Stimulated activated CD4-positive, alpha-beta T cell treated with anti-CD3 and anti-CD28 coated beads, Interleukin-2, amount 100 ng/mL, for 48 hours (primary cell): ENCODE measurements at regions not wholly inside any gene's neighbourhood (a gene's known extent, or its start where the extent isn't known, plus 50 kb on each side); places are given as distances from the start of the nearest gene placed in this dataset.
A peak's percentile ranks its signal among the peaks of the same experiment; 100 is the strongest.

Source experiments
- DNase-seq, 2 donors: peaks; one replicate each; pipeline ENCODE4 v3.0.0-alpha.2; 2020

GRCh38 chrY:15415165-15415564, 890.8 kb downstream of the NLGN4Y start:
- no peak for DNase-seq

DNA sequence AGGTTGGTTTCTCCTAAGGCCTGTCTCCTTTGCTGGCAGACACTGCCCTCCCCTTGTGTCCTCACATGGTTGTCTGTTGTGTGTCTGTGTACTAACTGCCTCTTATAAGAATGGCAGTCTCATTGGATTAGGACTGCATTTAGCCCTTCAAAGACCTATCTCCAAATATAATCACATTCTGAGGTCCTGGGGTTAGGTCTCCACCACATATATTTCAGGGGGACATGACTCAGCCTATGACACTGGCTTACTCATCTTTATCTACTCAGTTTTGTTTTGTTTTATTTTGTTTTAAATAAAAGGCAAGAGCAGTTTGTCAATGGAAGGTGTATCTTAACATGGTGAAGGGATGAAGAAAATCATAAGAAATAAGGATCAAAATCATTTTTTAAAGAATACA, 894.3 kb downstream of the NLGN4Y start:
- no peak for DNase-seq

DNA sequence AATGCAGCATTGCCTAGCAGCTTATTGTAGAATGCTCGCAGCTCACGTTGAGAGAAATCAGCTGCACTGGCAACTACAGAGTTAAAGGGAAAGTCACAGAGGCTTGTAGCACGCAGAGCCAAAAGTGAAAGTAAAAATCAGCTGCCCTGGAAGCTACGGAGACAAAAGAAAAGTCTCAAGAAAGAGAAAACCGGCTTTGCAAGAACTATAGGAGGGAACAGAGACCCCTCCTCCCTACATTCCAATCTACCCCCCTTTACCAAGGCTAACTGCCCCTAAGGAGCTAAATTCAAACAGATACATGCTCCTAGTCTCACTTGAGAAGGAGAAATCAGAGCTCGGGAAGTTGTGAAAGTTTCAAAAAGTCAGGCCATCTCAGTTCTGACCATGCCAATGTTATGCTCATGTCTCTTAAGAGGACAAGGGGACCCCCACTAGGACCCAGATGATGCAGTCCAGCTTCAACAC, 900.4 kb downstream of the NLGN4Y start:
- no peak for DNase-seq

DNA sequence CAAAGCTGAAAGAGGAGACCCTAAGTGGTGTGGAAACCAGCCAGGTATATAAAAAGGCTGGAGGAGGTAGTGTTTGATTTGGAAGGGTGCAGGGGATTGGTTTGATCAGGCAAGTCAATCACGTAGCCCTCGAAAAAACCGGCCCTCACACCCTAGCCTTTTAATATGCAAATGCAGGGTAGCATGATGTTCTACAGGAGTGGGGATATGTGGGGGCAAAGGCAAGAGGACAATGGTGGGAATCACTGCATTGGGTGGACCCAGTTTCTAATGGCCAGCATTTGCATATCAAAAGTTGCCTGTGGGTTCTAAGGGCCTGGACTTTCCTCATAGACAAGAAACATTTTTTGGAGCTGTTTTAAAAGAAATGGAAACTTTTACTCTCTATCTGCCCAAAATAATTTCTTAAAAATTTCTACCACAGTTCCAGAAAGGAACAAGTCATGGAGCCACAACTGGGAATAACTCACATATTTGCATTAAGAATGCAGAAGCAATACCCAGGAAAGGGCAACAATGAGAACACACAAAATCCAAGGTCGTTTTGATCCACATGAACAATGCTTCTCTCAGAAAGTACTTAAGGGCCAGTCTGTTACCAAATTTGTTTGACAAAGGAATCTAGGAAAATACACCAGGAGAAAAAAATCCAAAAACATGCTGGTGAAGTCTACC, 915.8 kb downstream of the NLGN4Y start:
- DNase-seq = no peak

- no peak for DNase-seq
Measured at GRCh38 chrY:15440696-15441408, 916.5 kb downstream of the NLGN4Y start.

DNA sequence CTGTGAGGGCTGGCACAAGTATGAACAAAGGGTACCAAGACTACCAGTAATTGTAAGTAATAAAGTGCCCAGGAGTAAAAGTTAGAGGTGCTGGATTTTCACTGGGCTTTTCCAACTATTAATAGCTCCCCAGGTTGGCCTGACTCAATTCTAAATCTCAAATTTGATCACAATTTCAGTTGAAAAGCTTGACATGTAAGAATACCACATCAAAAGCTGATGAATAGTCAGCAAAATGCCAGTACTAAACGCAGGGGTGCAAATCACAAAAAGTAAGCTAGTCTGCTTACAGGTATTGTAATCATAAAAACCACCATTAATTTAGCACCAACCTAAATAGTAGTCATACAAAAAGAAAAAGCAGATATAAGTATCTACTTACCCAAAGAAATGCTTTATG, 917.5 kb downstream of the NLGN4Y start:
- no peak for DNase-seq

- no peak for DNase-seq
Measured at GRCh38 chrY:15445871-15446270, 921.5 kb downstream of the NLGN4Y start.

GRCh38 chrY:15446861-15447260, 922.5 kb downstream of the NLGN4Y start:
- no peak for DNase-seq

- no peak for DNase-seq
Measured at GRCh38 chrY:15447959-15448358, 923.6 kb downstream of the NLGN4Y start.

GRCh38 chrY:15455133-15455937, 931.0 kb downstream of the NLGN4Y start:
- DNase-seq = no peak

GRCh38 chrY:15455980-15456469, 931.7 kb downstream of the NLGN4Y start:
- DNase-seq = peak in 1 of 2 donors; percentile 42

GRCh38 chrY:15456491-15456890, 932.2 kb downstream of the NLGN4Y start:
- no peak for DNase-seq

GRCh38 chrY:15457682-15458081, 933.4 kb downstream of the NLGN4Y start:
- no peak for DNase-seq

DNA sequence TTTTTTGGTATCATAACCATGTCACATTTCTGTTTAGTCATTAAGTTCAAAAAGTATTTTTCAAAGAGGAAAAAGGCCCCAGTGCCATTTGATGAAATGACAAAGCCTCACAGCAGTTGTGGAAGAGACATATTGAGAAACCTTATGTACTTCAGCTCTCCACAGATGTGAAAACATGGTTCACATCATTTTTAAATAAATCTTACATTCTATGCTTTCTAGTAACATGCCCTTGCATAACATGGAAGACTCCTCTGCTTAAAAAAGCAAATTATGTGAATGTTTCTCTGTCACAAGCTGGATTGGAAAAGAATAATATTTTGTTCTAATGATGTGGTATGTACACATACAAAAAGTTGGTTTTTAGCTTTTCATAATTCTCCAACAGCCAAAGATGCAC, 934.1 kb downstream of the NLGN4Y start:
- no peak for DNase-seq

DNA sequence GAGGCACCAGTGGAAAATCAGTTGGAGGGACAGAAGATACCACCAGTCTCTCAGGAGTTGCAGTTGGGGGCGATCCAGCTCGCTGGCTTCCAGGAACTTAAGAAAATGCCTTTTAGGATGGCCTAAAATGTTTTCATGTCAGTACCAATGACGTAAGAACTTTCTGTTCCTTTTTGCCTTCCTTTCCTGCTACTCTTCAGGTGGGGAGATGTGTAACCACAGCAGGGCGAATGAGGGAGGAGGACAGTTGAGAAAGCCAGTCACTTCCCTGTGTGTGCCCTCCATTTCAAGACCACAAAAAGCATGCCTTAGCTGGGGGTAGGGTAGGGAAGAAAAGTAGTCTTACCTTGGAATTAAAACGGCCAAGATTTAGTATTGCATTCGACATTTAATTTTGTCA, 941.6 kb downstream of the NLGN4Y start:
- DNase-seq = no peak

GRCh38 chrY:15466891-15467290, 942.6 kb downstream of the NLGN4Y start:
- DNase-seq = no peak

- DNase-seq = no peak
Measured at GRCh38 chrY:15468091-15468490, 943.8 kb downstream of the NLGN4Y start.

GRCh38 chrY:15471371-15471770, 947.0 kb downstream of the NLGN4Y start:
- DNase-seq = no peak

DNA sequence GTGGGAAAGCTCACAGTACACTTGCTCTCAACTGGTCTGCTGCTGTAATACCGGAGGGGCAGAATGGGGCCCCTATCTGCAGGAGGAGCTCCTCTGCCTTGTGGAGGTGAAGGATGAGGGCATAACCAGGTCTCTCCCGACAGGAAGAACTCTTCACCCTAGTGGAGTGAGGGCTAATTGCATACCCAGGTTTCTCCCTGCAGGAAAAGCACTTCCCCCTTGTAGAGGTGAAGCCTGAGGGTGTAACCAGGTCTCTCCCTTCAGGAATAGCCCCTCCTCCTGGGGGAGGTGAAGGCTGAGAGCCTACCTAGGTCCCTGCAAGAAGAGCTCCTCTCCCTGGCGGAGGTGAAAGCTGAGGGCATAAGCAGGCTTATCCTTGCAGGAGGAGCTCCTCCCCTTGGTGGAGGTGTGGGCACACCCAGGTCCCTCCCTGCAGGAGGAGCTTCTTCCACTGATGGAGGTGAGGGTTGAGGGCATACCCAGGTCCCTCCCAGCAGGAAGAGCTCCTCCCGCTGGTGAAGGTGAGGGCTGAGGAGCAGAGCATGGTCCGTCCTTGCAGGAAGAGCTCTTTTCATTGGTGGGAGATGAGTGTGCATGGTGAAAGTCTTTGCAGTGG, 954.1 kb downstream of the NLGN4Y start:
- DNase-seq = no peak

GRCh38 chrY:15500536-15500935, 976.2 kb downstream of the NLGN4Y start:
- DNase-seq = no peak

- DNase-seq = no peak
Measured at GRCh38 chrY:15501181-15501580, 976.9 kb downstream of the NLGN4Y start.

GRCh38 chrY:15510288-15510687, 986.0 kb downstream of the NLGN4Y start:
- no peak for DNase-seq
